NCI-H82 (cell line): ENCODE measurements at regions not wholly inside any gene's neighbourhood (a gene's known extent, or its start where the extent isn't known, plus 50 kb on each side); places are given as distances from the start of the nearest gene placed in this dataset.

Source experiments
- DNase-seq: peaks from one replicate; lab custom pipeline; 2025; lab: John Stamatoyannopoulos, UW

DNA sequence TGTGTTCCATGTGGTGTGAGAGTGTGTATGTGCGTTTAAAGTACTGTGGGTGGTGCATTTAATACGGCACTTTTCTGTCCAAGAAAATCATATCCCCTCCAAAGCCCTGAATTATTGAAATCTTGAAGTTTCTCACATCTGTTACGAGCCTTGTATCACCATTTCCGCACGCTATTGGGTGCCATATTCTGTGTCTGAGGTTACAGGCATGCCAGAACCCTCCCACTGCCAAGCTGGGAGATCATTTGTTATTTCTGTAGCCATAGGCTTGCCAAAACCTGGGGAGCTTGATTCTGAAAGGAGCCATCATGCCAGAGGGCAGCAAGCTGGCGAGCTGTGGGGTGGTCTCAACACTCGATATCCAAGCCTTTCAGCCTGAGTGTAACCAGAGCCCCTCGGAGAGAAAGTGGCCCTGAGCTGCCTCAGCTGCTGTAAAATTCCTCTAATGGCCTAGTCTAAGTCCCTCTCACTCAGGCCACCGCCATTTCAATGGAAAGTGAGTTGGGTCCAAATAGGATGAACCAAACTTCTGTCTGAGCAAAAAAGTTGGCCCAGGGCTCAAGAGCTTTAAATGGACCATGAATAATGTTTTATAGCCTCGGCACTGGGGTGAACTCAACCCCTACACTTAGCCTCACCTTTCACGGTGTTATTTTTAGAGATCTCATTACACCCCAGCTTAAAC lies 298.4 kb upstream of the DUSP10 start:
- DNase-seq, result no peak

DNA sequence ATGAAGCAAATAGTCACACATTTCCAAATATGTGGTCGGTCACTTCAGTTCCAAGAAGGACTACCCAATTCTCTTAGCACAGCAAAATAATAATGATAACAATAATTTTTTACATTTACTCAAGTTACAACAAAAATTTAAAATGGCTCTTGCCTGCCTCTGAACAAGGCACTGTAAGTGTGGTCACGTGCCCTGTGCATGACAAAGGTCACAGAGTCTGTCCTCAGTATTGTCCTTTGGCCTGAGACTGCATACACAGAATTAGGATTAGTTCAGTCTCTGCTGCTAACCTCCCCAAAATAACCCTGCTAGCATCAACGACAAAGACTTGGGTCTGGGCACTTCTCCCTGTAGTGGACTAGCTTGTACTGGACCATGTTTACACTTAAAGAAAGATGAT lies 297.1 kb upstream of the DUSP10 start:
- no peak for DNase-seq

DNA sequence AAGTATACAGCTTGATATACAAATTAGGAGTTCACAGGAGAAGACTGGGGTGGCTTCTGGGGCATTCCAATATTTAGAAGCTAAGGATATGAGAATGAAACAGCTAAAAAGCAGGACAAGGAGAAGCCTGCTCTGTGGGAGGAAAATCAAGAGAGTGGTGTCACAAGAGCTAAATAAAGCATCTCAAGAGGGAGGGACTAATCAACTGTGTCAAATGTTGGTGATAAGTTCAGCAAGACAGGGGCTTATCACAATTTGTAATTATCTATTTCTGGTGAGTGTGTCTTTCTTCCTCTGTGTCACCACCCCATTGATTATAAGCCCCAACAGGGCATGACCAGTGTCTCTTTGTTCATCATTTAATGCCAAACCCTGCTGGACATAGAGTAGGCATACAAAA lies 295.8 kb upstream of the DUSP10 start:
- no peak for DNase-seq

DNA sequence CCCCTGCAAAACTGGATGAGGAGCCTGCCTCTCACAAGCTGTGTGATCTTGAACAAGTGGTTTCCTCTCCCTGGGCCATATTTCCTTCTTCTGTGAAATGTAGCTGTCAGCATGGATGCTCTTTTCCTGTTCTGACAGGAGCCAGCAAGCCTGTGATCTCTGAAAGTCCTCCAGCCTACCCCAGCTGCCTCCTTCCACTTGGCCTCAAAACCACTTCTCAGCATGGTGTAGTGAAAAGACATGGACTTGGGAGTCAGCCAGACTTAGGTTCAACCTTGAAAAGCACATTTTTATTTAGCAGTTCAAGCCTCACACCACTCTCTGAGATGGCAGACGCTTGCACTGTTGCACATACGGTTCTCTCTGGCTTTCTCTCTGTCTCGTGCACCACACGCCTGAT lies 292.9 kb upstream of the DUSP10 start:
- no peak for DNase-seq

DNA sequence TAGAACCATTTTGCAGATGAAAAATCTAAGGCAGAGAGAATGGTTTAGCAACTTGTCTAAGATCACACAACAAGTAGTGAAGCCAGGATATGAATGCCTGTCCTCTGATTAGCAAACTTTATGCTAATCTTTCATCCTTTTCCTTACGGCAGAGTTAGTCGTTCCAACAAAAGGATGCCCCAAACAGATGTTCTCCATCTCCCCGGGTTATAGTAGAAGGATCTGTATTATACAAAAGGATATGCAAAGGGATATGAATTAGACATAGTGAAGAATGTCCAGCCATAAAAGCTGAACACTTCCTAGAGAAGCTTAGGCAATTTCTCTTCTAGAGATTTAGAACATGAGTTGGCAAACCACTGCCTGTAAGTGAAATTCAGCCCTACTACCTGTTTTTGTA lies 291.6 kb upstream of the DUSP10 start:
- no peak for DNase-seq

DNA sequence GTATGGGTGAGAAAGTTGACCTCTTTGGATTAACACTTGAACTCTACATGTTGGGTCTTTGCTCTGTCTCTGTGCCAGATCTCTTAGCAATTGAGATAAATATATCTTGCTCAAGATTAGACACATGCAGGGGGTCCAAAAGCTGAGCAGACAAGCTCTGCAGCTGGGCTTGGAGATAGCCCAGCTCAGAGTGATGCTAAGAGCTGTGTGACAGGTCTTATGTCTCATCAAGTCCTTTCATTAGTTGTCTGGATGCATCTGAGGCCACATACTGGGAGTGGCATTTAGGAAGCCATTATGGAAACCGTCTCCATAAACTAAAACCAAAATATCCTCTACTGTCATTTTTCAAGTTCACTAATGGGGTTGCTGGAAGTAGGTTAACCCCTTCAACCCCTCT lies 289.4 kb upstream of the DUSP10 start:
- no peak for DNase-seq

DNA sequence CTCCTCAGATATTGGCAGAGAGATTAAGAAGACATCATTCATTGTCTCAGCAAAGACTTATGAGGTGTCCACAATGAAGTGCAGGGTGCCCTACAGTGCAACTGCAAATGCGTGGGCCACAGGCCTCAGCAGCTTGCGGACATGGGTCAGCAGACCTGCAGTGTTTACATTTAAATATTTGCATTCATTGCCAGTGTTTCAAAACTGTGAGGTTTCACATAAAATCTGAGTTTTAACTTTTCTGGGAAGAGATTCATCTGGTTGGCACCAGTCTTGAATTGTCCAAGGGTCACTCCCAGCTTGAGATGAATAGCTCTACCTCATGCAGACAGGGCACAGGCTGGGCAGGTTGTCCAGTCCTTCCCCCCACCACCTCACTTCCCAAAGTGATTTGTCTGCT lies 286.8 kb upstream of the DUSP10 start:
- DNase-seq, result no peak

DNA sequence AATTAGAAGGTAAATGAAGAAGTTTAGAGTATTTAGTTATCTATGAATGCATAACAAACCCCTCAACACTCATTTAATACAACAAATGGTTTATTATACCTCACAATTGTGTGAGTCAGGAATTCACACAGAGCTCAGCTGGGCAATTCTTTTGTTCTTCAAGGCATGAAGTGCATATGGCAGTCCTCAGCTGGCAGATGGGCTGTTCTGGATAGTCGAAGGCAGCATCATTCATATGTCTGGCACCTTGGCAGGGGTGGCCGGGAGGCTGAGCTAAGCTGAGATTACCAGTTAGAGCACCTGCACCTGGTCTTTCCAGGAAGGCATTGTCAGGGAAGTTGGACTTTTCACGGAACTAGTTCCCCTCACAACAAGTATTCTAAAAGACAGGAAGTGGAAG lies 286.2 kb upstream of the DUSP10 start:
- DNase-seq, result peak; percentile 37

DNA sequence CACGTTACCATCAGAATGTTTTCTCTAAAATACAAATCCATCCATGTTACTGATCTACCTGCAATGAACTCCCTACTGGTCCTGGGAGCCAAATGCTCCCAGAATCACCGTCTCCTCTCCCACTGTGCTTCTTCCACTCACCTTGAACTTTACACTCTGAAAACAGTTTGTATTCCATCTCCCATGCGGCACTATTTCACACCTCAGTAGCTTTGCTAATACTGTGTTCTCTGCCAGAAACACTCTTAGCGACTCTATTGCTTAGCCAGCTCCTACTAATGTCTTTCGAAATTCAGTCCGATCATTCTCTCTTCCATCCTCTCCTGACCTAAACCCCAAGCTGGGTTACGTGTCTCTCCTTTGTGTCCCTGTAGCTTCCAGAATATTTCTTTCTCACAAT lies 284.4 kb upstream of the DUSP10 start:
- DNase-seq, result no peak

DNA sequence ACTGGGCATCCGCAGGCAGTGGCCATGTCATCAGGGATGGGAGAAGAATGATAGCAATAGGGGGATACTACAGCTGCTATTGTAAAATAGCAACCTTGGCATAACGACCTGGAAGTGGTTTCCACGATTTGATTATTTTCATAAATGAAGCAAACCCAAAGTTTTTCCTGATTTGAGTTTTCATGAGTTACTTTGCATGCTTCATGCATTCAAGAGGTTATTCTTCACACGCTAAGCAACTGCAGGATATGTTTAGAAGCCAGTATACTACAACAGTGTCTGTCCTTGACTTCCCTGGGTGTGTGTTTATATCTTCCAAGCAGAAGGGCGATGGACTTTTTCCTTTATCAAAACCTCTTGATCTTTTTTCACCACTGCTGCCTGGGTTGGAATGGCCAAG lies 281.1 kb upstream of the DUSP10 start:
- DNase-seq, result no peak

DNA sequence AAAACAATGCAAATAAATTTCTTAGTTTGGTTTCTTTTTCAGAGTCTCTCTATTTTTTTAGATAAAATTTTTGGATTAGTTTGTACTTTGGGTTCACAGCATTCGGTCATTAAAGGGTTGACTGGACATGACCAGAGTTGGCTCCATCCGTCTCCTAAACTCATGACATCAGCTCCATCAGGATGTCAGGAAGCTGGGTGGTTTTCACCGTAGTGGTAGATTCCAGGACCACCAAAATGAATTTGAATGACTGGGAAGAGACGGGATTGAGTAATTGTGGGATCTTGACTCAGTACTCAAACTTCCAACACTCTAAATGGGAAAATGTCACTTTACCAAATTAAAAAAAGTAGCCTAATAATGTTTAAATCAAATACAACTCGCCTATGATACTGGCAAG lies 279.2 kb upstream of the DUSP10 start:
- no peak for DNase-seq

DNA sequence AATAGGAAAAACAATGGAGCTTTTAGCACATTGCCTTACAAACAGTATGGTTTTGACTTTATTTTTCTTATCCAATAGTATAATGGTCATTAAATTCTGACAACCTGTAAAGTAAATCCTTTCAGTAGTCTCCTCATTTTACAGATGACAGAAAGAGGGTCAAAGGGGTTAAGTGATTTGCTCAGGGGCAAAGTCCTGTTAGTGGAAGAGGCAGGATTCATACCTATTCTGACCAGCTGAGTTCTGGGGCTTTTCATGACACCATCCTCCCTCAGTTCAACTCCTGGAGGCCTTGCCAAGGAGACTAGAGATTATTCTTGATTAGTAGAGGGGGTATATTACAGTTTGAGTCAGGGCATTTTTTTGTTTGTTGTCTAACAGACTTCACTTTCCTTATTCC lies 278.7 kb upstream of the DUSP10 start:
- no peak for DNase-seq

DNA sequence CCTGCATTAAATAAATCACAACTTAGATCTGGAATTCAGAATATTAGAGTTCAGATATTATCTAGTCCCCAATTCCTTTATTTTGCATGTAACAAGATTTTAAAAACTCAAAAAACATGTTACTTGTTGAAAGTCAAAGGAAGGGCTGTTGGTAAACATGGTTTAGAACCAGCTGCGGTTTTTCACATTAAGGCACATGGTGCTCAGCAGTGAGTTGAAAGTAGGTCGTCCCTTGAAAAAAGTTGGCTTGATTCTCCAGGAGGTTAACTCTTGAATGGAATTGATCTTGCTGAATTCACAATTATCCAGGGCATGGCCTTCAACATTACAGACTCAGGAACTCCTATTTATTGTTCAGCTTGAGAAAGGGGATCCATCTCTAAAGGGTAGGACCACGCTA lies 277.1 kb upstream of the DUSP10 start:
- DNase-seq, result no peak

DNA sequence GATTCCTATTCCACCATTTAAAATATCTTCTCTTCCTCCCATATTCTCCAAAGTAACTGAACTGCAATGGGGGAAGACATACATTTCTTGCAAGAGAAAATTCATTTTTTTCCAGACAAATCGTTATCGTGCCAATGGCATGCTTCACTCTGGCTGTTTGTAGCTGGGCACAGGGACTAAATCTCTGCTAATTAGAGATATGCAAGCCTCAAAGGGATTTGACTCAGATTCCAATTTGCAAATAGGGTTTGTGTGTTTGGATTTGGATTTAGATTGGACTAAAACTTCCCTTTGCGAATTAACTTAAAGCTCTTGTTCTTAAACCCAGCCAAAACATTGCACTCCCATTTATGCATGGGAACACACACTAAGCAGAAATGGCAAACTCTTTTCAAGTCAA lies 276.2 kb upstream of the DUSP10 start:
- peak; percentile 52 for DNase-seq

DNA sequence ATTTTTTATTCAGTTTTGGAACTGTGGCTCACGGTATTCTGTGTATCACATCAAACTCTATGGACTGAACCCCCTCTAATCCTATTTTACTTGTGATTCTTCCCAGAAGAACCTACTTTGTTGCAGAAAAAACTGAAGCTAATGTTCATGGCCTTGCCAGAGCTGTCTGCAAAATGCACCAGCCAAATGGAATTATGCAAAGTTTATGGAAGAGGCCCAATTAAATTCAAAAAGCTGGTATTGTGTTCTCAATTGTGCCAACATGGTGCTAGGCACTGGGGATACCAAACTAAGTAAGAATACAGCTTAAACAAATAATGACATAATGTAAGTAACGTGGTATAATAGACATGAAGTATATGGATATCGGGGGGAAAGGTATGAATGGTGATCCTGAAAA lies 273.8 kb upstream of the DUSP10 start:
- no peak for DNase-seq

DNA sequence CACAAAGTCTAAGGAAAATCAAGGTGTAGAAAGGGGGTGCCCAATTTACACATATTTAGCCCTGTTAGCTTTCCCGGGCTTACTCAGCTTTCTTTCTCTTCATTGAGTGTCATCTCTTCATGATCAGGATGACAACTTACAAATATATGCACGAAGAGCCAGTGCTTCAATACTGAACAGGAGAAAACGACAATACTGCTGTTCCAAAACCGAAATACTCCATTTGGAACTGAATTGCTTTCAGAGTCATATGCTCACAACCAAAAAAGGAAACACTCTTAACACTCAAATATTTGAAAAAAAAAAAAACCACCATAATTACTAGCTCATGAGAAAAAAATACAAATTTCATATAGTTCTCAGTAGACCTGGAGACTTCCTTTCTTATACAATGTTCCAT lies 272.1 kb upstream of the DUSP10 start:
- DNase-seq, result no peak

DNA sequence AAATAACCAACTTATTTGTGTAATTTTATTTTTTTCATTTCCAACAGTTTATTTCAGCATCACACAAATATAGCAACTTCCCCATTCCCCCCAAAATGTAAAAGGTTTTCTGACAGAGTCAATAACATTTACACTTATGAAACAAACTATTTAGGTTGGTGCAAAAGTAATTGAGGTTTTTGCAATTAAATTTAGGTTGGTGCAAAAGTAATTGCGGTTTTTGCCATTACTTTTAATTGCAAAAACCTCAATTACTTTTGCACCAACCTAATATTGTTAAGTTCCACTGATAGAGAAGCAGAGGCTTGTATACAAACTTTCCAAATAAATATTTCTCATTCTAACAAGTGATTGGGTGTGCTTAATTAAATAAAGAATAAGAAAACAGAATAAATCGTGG lies 270.9 kb upstream of the DUSP10 start:
- DNase-seq, result no peak

DNA sequence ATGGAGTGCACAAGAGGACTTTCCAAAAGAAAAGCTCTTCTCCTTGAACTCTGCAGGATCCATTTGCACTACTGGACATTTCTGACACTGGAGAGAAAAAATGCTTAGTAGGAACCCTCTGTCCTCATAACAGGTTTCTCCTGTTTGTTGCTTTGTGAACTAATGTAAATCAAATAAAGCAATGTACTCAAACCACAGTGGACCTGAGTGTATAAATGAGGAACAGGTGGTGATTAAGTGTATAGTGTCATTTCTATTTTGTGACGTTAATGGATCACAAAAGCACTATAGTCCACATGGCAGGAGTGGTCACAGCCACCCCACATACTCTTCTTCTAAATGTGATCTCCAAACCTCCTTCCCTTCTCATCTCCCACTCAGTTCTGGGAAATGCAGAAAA lies 268.4 kb upstream of the DUSP10 start:
- DNase-seq, result no peak

DNA sequence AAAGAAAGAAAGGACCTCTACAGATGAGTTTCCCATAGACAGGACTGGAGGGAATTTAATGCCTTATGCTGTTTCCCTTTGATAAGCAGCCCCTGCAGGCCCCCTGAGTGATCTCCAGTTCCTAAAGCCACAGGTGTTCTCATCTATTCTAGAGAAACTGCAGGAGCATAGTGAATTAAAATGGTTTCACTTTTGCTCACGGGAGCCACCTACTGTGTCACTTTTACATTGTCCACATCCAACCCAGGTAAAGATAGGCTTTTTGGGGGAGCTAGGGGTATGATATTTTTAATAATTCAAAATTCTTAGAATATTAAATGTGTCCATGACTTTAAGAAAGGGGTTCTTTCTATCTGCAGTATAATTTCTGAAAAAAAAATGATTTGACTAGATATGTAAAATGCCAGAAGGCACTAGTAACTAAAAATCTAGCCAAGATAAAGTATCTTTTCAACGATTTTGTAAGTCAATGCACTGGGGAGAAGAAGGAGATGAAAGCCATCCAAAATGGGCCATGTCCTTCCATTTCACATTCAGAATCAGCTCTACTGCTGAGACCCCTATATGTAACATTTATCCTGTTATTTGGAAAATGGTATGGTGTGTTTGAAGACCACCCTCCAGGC lies 267.3 kb upstream of the DUSP10 start:
- peak; percentile 57 for DNase-seq

DNA sequence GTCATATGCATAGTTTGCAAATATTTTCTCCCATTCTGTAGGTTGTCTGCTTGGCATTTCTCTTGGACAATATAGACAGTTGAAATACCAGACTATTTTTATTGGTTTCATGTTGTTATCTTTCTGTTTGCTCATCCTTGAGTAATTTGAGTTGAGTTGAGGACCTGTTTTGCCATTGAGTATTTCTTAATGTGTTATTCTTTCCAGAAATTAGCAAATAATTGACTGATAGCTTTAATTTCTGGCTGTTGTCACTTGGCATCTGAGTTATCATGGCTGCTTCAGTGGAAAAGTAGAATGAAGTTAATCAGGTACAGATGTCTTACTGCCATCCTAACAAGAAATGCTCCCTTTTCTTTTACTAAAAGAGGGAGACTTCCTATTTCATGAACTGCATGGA lies 264.8 kb upstream of the DUSP10 start:
- no peak for DNase-seq

DNA sequence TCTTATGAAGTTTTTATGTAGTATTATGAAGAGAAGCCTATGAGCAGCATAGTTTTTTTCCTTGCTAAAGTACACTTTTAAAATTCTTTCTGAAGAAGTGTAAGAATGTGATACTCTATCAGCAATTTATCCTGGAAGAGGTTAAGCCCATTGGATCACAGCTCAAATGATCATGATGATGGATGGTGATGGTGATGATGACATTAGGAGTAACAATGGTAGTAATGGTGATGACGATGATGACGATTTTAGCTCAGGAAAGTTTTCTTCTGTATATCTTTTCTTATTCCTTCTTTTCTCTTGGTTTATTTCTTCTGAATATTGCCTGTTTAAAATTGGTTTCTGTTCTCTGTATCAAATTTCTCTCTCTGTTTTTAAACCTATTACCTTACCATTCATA lies 262.9 kb upstream of the DUSP10 start:
- no peak for DNase-seq

DNA sequence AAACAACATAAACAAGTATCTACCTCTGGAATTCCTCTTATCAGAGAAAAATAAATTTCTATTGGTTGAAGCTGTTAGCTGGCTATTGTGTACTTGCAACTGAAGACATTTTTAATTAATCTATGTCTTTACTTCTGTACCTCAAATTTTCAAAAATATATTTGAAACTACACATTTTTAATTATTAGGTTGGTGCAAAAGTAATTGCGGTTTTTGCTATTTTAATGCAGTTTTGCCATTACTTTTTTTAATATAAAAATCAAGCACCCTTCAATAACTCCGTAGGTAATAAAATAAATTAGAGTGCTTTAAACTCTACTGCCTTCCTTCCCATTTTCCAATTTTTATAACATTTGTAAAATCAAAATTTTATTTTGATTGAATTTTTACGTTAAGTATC lies 262.1 kb upstream of the DUSP10 start:
- no peak for DNase-seq

DNA sequence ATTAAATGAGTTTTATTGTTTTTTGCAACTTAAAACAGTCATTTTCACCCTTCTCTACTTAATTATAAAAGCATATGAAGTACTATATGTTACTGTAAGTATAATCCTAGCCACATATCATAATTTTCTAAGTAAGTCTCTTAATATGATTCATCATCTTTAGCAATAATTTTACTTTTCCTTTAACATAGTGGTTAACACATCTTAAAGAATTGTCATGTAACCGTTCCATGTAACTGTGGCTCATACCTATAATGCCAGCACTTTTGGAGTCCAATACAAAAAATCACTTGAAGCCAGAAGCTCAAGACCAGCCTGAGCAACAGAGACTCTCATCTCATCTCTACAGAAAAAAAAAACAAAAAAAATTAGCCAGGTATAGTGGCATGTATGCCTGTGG lies 260.6 kb upstream of the DUSP10 start:
- DNase-seq, result no peak

DNA sequence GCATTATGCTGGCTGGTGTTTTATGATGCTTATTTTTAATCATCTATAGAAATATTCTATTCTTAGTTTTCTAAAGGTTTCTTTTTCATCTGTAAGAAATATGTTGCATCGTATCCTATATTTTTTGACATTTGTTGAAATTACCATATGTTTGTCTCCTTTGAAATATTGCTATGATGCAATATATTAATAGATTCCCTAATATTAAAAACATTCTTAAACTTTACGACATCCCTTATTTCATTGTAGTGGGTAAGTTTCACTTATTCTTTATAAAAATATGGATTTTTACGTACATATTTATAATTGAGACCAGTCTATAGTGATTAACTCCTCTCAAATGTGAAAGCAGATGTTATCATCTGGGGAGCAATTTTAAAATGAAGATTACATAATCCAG lies 258.2 kb upstream of the DUSP10 start:
- DNase-seq, result no peak
